ENCODE measurements at regions not wholly inside any gene's neighbourhood (a gene's known extent, or its start where the extent isn't known, plus 50 kb on each side); places are given as distances from the start of the nearest gene placed in this dataset.
"Not testable (repeated sequence)": the region's sequence is repeated elsewhere in the genome, so short reads cannot be mapped to it uniquely, and the experiment has no call there.

- Mint-ChIP-seq H3K27me3 (ENCODE audit: low read depth) (no peaks in the 10 kb centered on the region), H3K9me3 (peaks cover 60% of the 10 kb centered on the region), H3K36me3 (peaks cover 54% of the 10 kb centered on the region), H3K4me1 (peaks cover 7% of the 10 kb centered on the region; the same call in 1 of the 2 replicates), H3K4me3 (no peak overlapping the region), H3K27ac (no peak overlapping the region)
- ATAC-seq = no peak
- POLR2A ChIA-PET = no interaction called here
- CTCF ChIA-PET = interaction anchor here (0.6 to 2.0 kb wide), 15 partner anchors 8 to 819 kb away, joined by 3 to 10 read pairs (median 5); no protein-coding TSS in a partner anchor
- no peak for TF ChIP-seq ZNF138 (CRISPR knock-in tag; conservative IDR thresholded peaks at IDR 0.05)
- no peak for TF ChIP-seq CBFB (CRISPR knock-in tag; IDR thresholded peaks at IDR 0.05; ENCODE audit: low read depth)
- TF ChIP-seq, protein P1, sequence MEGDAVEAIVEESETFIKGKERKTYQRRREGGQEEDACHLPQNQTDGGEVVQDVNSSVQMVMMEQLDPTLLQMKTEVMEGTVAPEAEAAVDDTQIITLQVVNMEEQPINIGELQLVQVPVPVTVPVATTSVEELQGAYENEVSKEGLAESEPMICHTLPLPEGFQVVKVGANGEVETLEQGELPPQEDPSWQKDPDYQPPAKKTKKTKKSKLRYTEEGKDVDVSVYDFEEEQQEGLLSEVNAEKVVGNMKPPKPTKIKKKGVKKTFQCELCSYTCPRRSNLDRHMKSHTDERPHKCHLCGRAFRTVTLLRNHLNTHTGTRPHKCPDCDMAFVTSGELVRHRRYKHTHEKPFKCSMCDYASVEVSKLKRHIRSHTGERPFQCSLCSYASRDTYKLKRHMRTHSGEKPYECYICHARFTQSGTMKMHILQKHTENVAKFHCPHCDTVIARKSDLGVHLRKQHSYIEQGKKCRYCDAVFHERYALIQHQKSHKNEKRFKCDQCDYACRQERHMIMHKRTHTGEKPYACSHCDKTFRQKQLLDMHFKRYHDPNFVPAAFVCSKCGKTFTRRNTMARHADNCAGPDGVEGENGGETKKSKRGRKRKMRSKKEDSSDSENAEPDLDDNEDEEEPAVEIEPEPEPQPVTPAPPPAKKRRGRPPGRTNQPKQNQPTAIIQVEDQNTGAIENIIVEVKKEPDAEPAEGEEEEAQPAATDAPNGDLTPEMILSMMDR (IDR thresholded peaks at IDR 0.05) = no peak
- no peak for TF ChIP-seq GABPB1 (CRISPR knock-in tag; IDR thresholded peaks at IDR 0.05)
- TF ChIP-seq E2F1 (CRISPR knock-in tag; IDR thresholded peaks at IDR 0.05) = no peak
- no peak for TF ChIP-seq SOX15 (CRISPR knock-in tag; IDR thresholded peaks at IDR 0.05)
- no peak for TF ChIP-seq FOXK1 (CRISPR knock-in tag; IDR thresholded peaks at IDR 0.05)
- TF ChIP-seq ETV6 (CRISPR knock-in tag; IDR thresholded peaks at IDR 0.05) = no peak
- TF ChIP-seq, protein P2, sequence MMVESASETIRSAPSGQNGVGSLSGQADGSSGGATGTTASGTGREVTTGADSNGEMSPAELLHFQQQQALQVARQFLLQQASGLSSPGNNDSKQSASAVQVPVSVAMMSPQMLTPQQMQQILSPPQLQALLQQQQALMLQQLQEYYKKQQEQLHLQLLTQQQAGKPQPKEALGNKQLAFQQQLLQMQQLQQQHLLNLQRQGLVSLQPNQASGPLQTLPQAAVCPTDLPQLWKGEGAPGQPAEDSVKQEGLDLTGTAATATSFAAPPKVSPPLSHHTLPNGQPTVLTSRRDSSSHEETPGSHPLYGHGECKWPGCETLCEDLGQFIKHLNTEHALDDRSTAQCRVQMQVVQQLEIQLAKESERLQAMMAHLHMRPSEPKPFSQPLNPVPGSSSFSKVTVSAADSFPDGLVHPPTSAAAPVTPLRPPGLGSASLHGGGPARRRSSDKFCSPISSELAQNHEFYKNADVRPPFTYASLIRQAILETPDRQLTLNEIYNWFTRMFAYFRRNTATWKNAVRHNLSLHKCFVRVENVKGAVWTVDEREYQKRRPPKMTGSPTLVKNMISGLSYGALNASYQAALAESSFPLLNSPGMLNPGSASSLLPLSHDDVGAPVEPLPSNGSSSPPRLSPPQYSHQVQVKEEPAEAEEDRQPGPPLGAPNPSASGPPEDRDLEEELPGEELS (CRISPR knock-in tag; IDR thresholded peaks at IDR 0.05) = no peak
- no peak for TF ChIP-seq AR (CRISPR knock-in tag; IDR thresholded peaks at IDR 0.05)
- DNase-seq (ENCODE audit: low spot score) = no peak
Observed at GRCh38 chr3:175940243-175940642, 1081.1 kb downstream of the NAALADL2 start.

- ATAC-seq; POLR2A ChIA-PET; H3K27ac Mint-ChIP-seq; DNase-seq (ENCODE audit: low spot score); CTCF ChIA-PET; H3K4me3 Mint-ChIP-seq; H3K27me3 Mint-ChIP-seq (ENCODE audit: low read depth): not testable (repeated sequence)
- peaks cover 65% of the 10 kb centered on the region for H3K36me3 Mint-ChIP-seq
- H3K4me1 Mint-ChIP-seq = peaks cover 18% of the 10 kb centered on the region
- H3K9me3 Mint-ChIP-seq = peaks cover 69% of the 10 kb centered on the region
Observed at GRCh38 chr3:175937367-175937766, 1078.2 kb downstream of the NAALADL2 start.

DNA sequence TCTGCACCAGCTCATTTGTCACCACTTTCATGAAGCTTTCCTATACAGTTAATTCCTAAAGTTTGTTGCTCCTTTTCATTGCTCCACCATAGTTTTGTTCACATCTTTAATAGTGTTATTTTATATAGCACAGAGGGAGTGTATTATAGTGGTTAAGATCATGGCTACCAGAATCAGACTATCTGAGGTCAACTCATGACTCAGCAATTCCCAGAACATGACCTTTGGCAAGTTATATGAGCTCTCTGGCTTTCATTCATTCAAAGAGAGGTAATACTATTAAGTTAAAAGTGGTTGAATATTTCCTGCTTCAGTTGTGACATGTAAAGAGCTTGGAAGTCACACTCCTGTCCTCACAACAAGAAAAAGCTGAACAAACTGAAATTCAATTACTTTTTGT, 1073.5 kb downstream of the NAALADL2 start:
- POLR2A ChIA-PET = no interaction called here
- Mint-ChIP-seq H3K9me3 (peaks cover 58% of the 10 kb centered on the region), H3K27ac (no peak overlapping the region), H3K27me3 (ENCODE audit: low read depth) (no peaks in the 10 kb centered on the region), H3K4me1 (peaks cover 11% of the 10 kb centered on the region), H3K4me3 (no peak overlapping the region), H3K36me3 (peaks cover 47% of the 10 kb centered on the region)
- CTCF ChIA-PET = interaction anchor here (1.6 kb wide), 1 partner anchor 9 kb away, joined by 8 read pairs; no protein-coding TSS in a partner anchor
- DNase-seq (ENCODE audit: low spot score) (no peak), ATAC-seq (no peak)
- TF ChIP-seq, protein P3, sequence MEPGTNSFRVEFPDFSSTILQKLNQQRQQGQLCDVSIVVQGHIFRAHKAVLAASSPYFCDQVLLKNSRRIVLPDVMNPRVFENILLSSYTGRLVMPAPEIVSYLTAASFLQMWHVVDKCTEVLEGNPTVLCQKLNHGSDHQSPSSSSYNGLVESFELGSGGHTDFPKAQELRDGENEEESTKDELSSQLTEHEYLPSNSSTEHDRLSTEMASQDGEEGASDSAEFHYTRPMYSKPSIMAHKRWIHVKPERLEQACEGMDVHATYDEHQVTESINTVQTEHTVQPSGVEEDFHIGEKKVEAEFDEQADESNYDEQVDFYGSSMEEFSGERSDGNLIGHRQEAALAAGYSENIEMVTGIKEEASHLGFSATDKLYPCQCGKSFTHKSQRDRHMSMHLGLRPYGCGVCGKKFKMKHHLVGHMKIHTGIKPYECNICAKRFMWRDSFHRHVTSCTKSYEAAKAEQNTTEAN (CRISPR knock-in tag; IDR thresholded peaks at IDR 0.05) = no peak
- no peak for TF ChIP-seq IRF2 (CRISPR knock-in tag; IDR thresholded peaks at IDR 0.05; ENCODE audit: borderline replicate concordance, low read depth)
- TF ChIP-seq ZNF423 (CRISPR knock-in tag; IDR thresholded peaks at IDR 0.05) = no peak
- TF ChIP-seq, protein P4, sequence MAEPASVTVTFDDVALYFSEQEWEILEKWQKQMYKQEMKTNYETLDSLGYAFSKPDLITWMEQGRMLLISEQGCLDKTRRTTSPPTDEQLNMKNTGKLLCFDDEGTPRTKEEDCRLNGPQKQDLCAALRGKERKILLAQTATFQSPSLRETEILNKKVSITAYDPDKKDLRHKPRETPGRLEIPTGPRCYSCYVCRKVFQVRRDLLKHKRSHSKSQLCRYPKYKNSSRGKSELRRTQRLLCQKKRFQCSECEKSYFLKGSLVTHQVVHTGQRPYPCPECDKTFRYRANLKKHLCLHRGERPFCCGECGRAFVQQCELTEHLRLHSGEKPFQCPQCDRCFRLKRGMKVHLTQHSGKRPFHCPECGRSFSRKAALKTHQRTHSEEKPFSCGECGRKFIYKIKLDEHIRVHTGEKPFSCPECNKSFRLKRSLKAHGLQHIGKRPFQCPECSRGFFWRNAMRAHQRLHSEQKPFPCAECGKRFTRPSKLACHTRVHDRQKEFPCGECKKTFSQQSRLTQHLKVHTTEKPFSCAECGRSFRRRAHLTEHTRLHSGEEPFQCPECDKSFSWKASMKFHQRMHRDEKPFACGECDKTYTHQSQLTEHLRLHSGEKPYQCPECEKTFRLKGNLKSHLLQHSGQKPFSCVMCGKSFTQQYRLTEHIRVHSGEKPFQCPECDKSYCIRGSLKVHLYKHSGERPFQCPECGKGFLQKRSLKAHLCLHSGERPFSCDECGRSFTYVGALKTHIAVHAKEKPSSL (CRISPR knock-in tag; conservative IDR thresholded peaks at IDR 0.05) = no peak
- TF ChIP-seq TEAD1 (CRISPR knock-in tag; IDR thresholded peaks at IDR 0.05) = no peak
- no peak for TF ChIP-seq ATF6 (CRISPR knock-in tag; IDR thresholded peaks at IDR 0.05)
- TF ChIP-seq MYBL2 (CRISPR knock-in tag; IDR thresholded peaks at IDR 0.05) = no peak
- TF ChIP-seq ZNF263 (CRISPR knock-in tag; IDR thresholded peaks at IDR 0.05; ENCODE audit: low read depth) = no peak

All from WTC11 (cell line).